Loucy (cell line): ENCODE measurements at regions not wholly inside any gene's neighbourhood (a gene's known extent, or its start where the extent isn't known, plus 50 kb on each side); places are given as distances from the start of the nearest gene placed in this dataset.

Experiments used
- H2AFZ ChIP-seq: fragments of 200-600 bp; sonication (generic); 2 replicates; pipeline ENCODE4 v1.6.0; 2016; ENCODE audit warnings: antibody characterized with exemption, mild to moderate bottlenecking, low read length, moderate library complexity
- H3F3A ChIP-seq: fragments of 200-600 bp; 2 replicates; pipeline ENCODE4 v1.6.0; 2016; ENCODE audit warnings: antibody characterized with exemption, low read depth, mild to moderate bottlenecking
- H3K27me3 ChIP-seq: fragments of 200-600 bp; sonication (generic); 2 replicates; pipeline ENCODE4 v1.6.1; 2014; ENCODE audit warnings: low read length, mild to moderate bottlenecking; ENCODE audit not compliant: insufficient read depth, poor library complexity, severe bottlenecking
- H3K36me3 ChIP-seq: fragments of 200-600 bp; sonication (generic); 2 replicates; pipeline ENCODE4 v1.6.1; 2016; ENCODE audit warnings: low read length; ENCODE audit not compliant: insufficient read depth
- H3K4me1 ChIP-seq: fragments of 200-600 bp; sonication (generic); 2 replicates; pipeline ENCODE4 v1.5.1; 2014; ENCODE audit warnings: low read length, mild to moderate bottlenecking; ENCODE audit not compliant: insufficient read depth, poor library complexity, severe bottlenecking
- H3K4me2 ChIP-seq: fragments of 200-600 bp; sonication (generic); 2 replicates; pipeline ENCODE4 v1.6.0; 2014; ENCODE audit warnings: antibody characterized with exemption, low read length, low read depth, mild to moderate bottlenecking; ENCODE audit not compliant: poor library complexity, severe bottlenecking
- H3K4me3 ChIP-seq: fragments of 200-600 bp; sonication (generic); 2 replicates; pipeline ENCODE4 v1.5.1; 2014; ENCODE audit warnings: low read length, mild to moderate bottlenecking, mixed read lengths; ENCODE audit not compliant: poor library complexity, severe bottlenecking
- H3K79me2 ChIP-seq: fragments of 200-600 bp; sonication (generic); 2 replicates; pipeline ENCODE4 v1.6.1; 2014; ENCODE audit warnings: low read length; ENCODE audit not compliant: insufficient read depth
- H3K9ac ChIP-seq: fragments of 200-600 bp; sonication (generic); 2 replicates; pipeline ENCODE4 v1.6.0; 2014; ENCODE audit warnings: mild to moderate bottlenecking, low read depth, low read length, moderate library complexity; ENCODE audit not compliant: poor library complexity, severe bottlenecking
- H3K9me2 ChIP-seq: fragments of 200-600 bp; sonication (generic); replicated peaks from 2 replicates; pipeline ENCODE4 v1.6.1; 2016; ENCODE audit warnings: low read depth, low read length, mixed read lengths
- H3K9me3 ChIP-seq: fragments of 200-600 bp; sonication (generic); 2 replicates; pipeline ENCODE4 v1.6.1; 2014; ENCODE audit warnings: mild to moderate bottlenecking, antibody characterized with exemption, low read length, low read depth; ENCODE audit not compliant: insufficient read depth
- H4K20me1 ChIP-seq: fragments of 200-600 bp; sonication (generic); 2 replicates; pipeline ENCODE4 v1.6.0; 2014; ENCODE audit warnings: antibody characterized with exemption, low read length, mild to moderate bottlenecking; ENCODE audit not compliant: insufficient read depth, poor library complexity, severe bottlenecking
- CTCF ChIP-seq: fragments of 200-600 bp; sonication (generic); conservative IDR thresholded peaks from 2 replicates; pipeline ENCODE4 v1.5.1; 2014; ENCODE audit warnings: mild to moderate bottlenecking, antibody characterized with exemption, low read length
- EZH2phosphoT487 ChIP-seq: fragments of 200-600 bp; IDR thresholded peaks from 2 replicates; pipeline ENCODE4 v1.6.1; 2018; ENCODE audit warnings: antibody characterized with exemption, mild to moderate bottlenecking, moderate library complexity, borderline replicate concordance

- no peak overlapping the region for H3K9ac ChIP-seq
- TF ChIP-seq CTCF (no peak), EZH2phosphoT487 (no peak)
- H3K27me3 ChIP-seq = no peaks in the 10 kb centered on the region
- H3K4me1 ChIP-seq = no peaks in the 10 kb centered on the region
- no peaks in the 10 kb centered on the region for H3K36me3 ChIP-seq
- H3K79me2 ChIP-seq = no peaks in the 10 kb centered on the region
- H2AFZ ChIP-seq = no peak overlapping the region
- no peak overlapping the region for H3K4me2 ChIP-seq
- no peaks in the 10 kb centered on the region for H3F3A ChIP-seq
- no peak overlapping the region for H3K4me3 ChIP-seq
- no peaks in the 10 kb centered on the region for H4K20me1 ChIP-seq
- H3K9me3 ChIP-seq = no peaks in the 10 kb centered on the region
- H3K9me2 ChIP-seq = no peaks in the 10 kb centered on the region
These were observed 126.2 kb upstream of the RBFOX1 start for GRCh38 chr16:7206469-7206868.

- H3K4me3 ChIP-seq = no peak overlapping the region
- H3K4me1 ChIP-seq = no peaks in the 10 kb centered on the region
- TF ChIP-seq CTCF (no peak), EZH2phosphoT487 (no peak)
- H2AFZ ChIP-seq = no peak overlapping the region
- H3K9me2 ChIP-seq = no peaks in the 10 kb centered on the region
- H4K20me1 ChIP-seq = no peaks in the 10 kb centered on the region
- H3K9me3 ChIP-seq = no peaks in the 10 kb centered on the region
- no peak overlapping the region for H3K9ac ChIP-seq
- no peaks in the 10 kb centered on the region for H3K36me3 ChIP-seq
- no peaks in the 10 kb centered on the region for H3K27me3 ChIP-seq
- H3K79me2 ChIP-seq = no peaks in the 10 kb centered on the region
- H3K4me2 ChIP-seq = no peak overlapping the region
- no peaks in the 10 kb centered on the region for H3F3A ChIP-seq
These were observed 132.3 kb upstream of the RBFOX1 start for GRCh38 chr16:7200320-7200719.

DNA sequence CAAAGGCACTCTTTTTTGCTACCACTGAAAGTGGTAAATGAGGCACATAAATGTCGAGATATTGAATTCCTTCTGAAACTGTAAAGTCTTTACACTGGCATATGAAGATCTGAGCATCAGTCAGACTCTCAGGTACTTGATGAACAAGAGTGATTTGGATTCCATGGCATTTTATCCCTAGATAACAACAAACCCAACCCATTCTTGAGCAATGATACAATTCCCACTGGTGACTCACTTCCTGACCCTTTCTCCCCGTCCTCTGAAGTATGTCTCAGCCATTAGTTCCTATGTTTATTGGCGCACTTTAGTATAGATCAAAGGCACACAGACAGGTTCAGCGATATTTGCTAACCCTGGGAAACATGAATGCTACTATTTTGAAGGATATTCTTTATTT lies 147.0 kb upstream of the RBFOX1 start:
- Histone ChIP-seq H3K4me3 (no peak overlapping the region), H3K9me3 (no peaks in the 10 kb centered on the region), H3K9ac (no peak overlapping the region), H4K20me1 (no peaks in the 10 kb centered on the region), H2AFZ (no peak overlapping the region), H3K9me2 (no peaks in the 10 kb centered on the region), H3K36me3 (no peaks in the 10 kb centered on the region), H3K27me3 (no peaks in the 10 kb centered on the region), H3F3A (no peaks in the 10 kb centered on the region), H3K4me1 (no peaks in the 10 kb centered on the region), H3K4me2 (no peak overlapping the region), H3K79me2 (no peaks in the 10 kb centered on the region)
- no peak for TF ChIP-seq EZH2phosphoT487
- no peak for TF ChIP-seq CTCF
